HepG2 (cell line): ENCODE measurements at regions not wholly inside any gene's neighbourhood (a gene's known extent, or its start where the extent isn't known, plus 50 kb on each side); places are given as distances from the start of the nearest gene placed in this dataset.
A peak's percentile ranks its signal among the peaks of the same experiment; 100 is the strongest.

Experiments used
- ATAC-seq: fragments of 200-7000 bp; cut with Tn5 transposase; 3 replicates; pipeline ENCODE4 v1.9.1; 2020; ENCODE audit warnings: mild to moderate bottlenecking, moderate library complexity
- BruUV-seq: library from RNA; stranded (reverse); fragments of 400-500 nt; replicated peaks from 2 replicates; lab custom pipeline; 2021; lab: Mats Ljungman, UMichigan
- CTCF ChIA-PET: fragments of 300-600 bp; formaldehyde crosslinking; extraction: SDS; loops from one replicate; lab custom pipeline; 2021; ENCODE audit warnings: low total read pairs, inconsistent platforms, low intra/inter-chr PET ratio; lab: Yijun Ruan, JAX
- POLR2A ChIA-PET: fragments of 350-600 bp; sonication (Branson Sonifier 250); formaldehyde crosslinking; loops from one replicate; lab custom pipeline; 2020; ENCODE audit warnings: antibody characterized with exemption, inconsistent platforms; lab: Yijun Ruan, JAX
- DNase-seq: peaks from one replicate; pipeline ENCODE4 v3.0.0-alpha.2; 2015; ENCODE audit warnings: low spot score
- FAIRE-seq: peaks from 3 replicates; lab custom pipeline; 2011; peaks lifted over from hg19 to GRCh38; lab: Jason Lieb, UNC
- H2AFZ ChIP-seq: one replicate; pipeline ENCODE4 v1.6.1; 2011; ENCODE audit warnings: low read length, inconsistent platforms
- H3K27ac ChIP-seq: fragments of 300-600 bp; 3 replicates; pipeline ENCODE4 v1.8.0; 2011; ENCODE audit warnings: mixed run types, mild to moderate bottlenecking, mixed read lengths, low read length, inconsistent platforms; ENCODE audit not compliant: insufficient read depth; ENCODE audit errors: extremely low read length
- H3K27me3 ChIP-seq, 2 experiments: fragments of 200-600 bp in 1 of 2; 2 replicates in 1 of 2; 3 replicates in 1 of 2; pipeline versions ENCODE4 v1.6.0 to v1.8.0; 2011; ENCODE audit warnings: low read length in 2 of 2, mild to moderate bottlenecking in 2 of 2, moderate library complexity in 2 of 2, inconsistent platforms in 1 of 2; ENCODE audit not compliant: insufficient read depth in 2 of 2, control insufficient read depth in 1 of 2
- H3K36me3 ChIP-seq, 2 experiments: fragments of 200-600 bp in 1 of 2; replicated peaks in 1 of 2; 2 replicates in 1 of 2; 3 replicates in 1 of 2; pipeline versions ENCODE4 v1.5.1 to v1.8.0; 2011; ENCODE audit warnings: low read length in 2 of 2, inconsistent platforms in 1 of 2; ENCODE audit not compliant: insufficient read depth in 2 of 2, control insufficient read depth in 1 of 2
- H3K4me1 ChIP-seq: 2 replicates; pipeline ENCODE4 v1.5.1; 2012; ENCODE audit warnings: low read length, inconsistent platforms; ENCODE audit not compliant: insufficient read depth
- H3K4me2 ChIP-seq: 2 replicates; pipeline ENCODE4 v1.6.0; 2011; ENCODE audit warnings: low read depth, low read length, inconsistent platforms
- H3K4me3 ChIP-seq, 3 experiments: fragments of 200-600 bp in 1 of 3; sonication (generic), shearing (Covaris generic) in 1 of 3; replicated peaks in 1 of 3; 2 replicates each; pipeline ENCODE4 v1.5.1; 2011 to 2016; ENCODE audit warnings: low read length in 3 of 3, inconsistent platforms in 2 of 3, low read depth in 2 of 3, mild to moderate bottlenecking in 2 of 3, control low read depth in 1 of 3, mixed read lengths in 1 of 3; ENCODE audit not compliant: insufficient read depth in 1 of 3
- H3K79me2 ChIP-seq: one replicate; pipeline ENCODE4 v1.6.1; 2011; ENCODE audit warnings: low read length, inconsistent platforms; ENCODE audit not compliant: insufficient read depth
- H3K9ac ChIP-seq: 2 replicates; pipeline ENCODE4 v1.6.0; 2011; ENCODE audit warnings: mild to moderate bottlenecking, low read depth, low read length, inconsistent platforms; ENCODE audit not compliant: insufficient read depth
- H3K9me3 ChIP-seq: 2 replicates; pipeline ENCODE4 v1.5.1; 2012; ENCODE audit warnings: mild to moderate bottlenecking, low read length
- H4K20me1 ChIP-seq: 2 replicates; pipeline ENCODE4 v1.6.0; 2011; ENCODE audit warnings: inconsistent platforms, mild to moderate bottlenecking, low read length, moderate library complexity; ENCODE audit not compliant: insufficient read depth
- CTCF ChIP-seq: sonication (generic); formaldehyde crosslinking; IDR thresholded peaks from 2 replicates; pipeline ENCODE4 v1.5.0; 2020; ENCODE audit warnings: mild to moderate bottlenecking, missing genetic modification reagents, moderate library complexity
- FOXK1 ChIP-seq: sonication (generic); formaldehyde crosslinking; IDR thresholded peaks from 2 replicates; pipeline ENCODE4 v1.4.0; 2020; ENCODE audit warnings: low read depth, missing genetic modification reagents, borderline replicate concordance
- GPN1 ChIP-seq: sonication (generic); formaldehyde crosslinking; IDR thresholded peaks from 2 replicates; pipeline ENCODE4 v1.5.1; 2020; ENCODE audit warnings: missing genetic modification reagents, borderline replicate concordance
- IKZF5 ChIP-seq: IDR thresholded peaks from 2 replicates; pipeline ENCODE4 v1.6.1; 2018; ENCODE audit warnings: missing genetic modification reagents, mild to moderate bottlenecking, missing compliant biosample characterization
- PAXIP1 ChIP-seq: sonication (generic); formaldehyde crosslinking; conservative IDR thresholded peaks from 2 replicates; pipeline ENCODE4 v1.4.0; 2020; ENCODE audit warnings: mild to moderate bottlenecking, missing genetic modification reagents, moderate library complexity
- SALL1 ChIP-seq: sonication (generic); formaldehyde crosslinking; IDR thresholded peaks from 2 replicates; pipeline ENCODE4 v1.8.0; 2022; ENCODE audit warnings: mild to moderate bottlenecking, missing genetic modification reagents
- STAG1 ChIP-seq: sonication (generic); formaldehyde crosslinking; IDR thresholded peaks from 2 replicates; pipeline ENCODE4 v1.4.0; 2020; ENCODE audit warnings: missing genetic modification reagents
- TCF7 ChIP-seq: sonication (generic); IDR thresholded peaks from 2 replicates; pipeline ENCODE4 v1.6.1; 2016; ENCODE audit warnings: antibody characterized with exemption, low read depth
- ZC3H13 ChIP-seq: sonication (generic); formaldehyde crosslinking; IDR thresholded peaks from 2 replicates; pipeline ENCODE4 v1.8.1; 2023; ENCODE audit warnings: mild to moderate bottlenecking, missing genetic modification reagents, moderate library complexity
- ZNF280B ChIP-seq: sonication (generic); formaldehyde crosslinking; IDR thresholded peaks from 2 replicates; pipeline ENCODE4 v1.5.0; 2020; ENCODE audit warnings: missing genetic modification reagents, mild to moderate bottlenecking, borderline replicate concordance
- ZNF317 ChIP-seq: sonication (generic); formaldehyde crosslinking; IDR thresholded peaks from 2 replicates; pipeline ENCODE4 v1.5.0; 2020; ENCODE audit warnings: mild to moderate bottlenecking, missing genetic modification reagents
- ZNF674 ChIP-seq: sonication (generic); formaldehyde crosslinking; IDR thresholded peaks from 2 replicates; pipeline ENCODE4 v1.5.0; 2020; ENCODE audit warnings: low read depth, mild to moderate bottlenecking, missing genetic modification reagents
- WGBS: methylation state at CpG from one replicate; pipeline ENCODE4 v1.1.6; 2017; ENCODE audit warnings: low lambda C conversion rate; 5-methylcytosine and 5-hydroxymethylcytosine counted together
- in situ Hi-C: cut with HindIII; loops from 2 replicates; pipeline ENCODE4 v1.10.0; 2017; ENCODE audit warnings: low pct_unique_long_range_greater_than_20kb; ENCODE audit not compliant: extremely low pct_ligation_motif_present
- intact Hi-C: fragments of 100-400 bp; cut with micrococcal nuclease; formaldehyde crosslinking; loops from one replicate; pipeline ENCODE4 v1.10.0; 2022; ENCODE audit not compliant: unreplicated experiment

GRCh38 chr2:41764131-41764530, 283.7 kb upstream of the PKDCC start (continued):
- no peak for TF ChIP-seq PAXIP1

- FAIRE-seq, result no peak
- H2AFZ ChIP-seq, result no peak overlapping the region
- no peak overlapping the region for H3K4me2 ChIP-seq
- H3K9me3 ChIP-seq, result no peaks in the 10 kb centered on the region
- CTCF ChIA-PET, result no interaction called here
- no peaks in the 10 kb centered on the region for H3K4me1 ChIP-seq
- H3K36me3 ChIP-seq, result no peaks in the 10 kb centered on the region
- no TSS peak for BruUV-seq
- in situ Hi-C loops, result no loop called here
- H3K9ac ChIP-seq, result no peak overlapping the region
- H3K79me2 ChIP-seq, result no peaks in the 10 kb centered on the region
- H4K20me1 ChIP-seq, result no peaks in the 10 kb centered on the region
- intact Hi-C loops, result no loop called here
- no peak overlapping the region for H3K27ac ChIP-seq
- no peak for DNase-seq
- no peak overlapping the region for H3K4me3 ChIP-seq
- H3K27me3 ChIP-seq, result no peaks in the 10 kb centered on the region
- POLR2A ChIA-PET, result no interaction called here
- no peak for ATAC-seq
- 3% methylated on average over 2 of the region's 2 CpGs for WGBS
- TF ChIP-seq ZNF317 (CRISPR knock-in tag), result no peak
- no peak for TF ChIP-seq ZNF280B (CRISPR knock-in tag)
- TF ChIP-seq ZC3H13 (CRISPR knock-in tag), result no peak
- TF ChIP-seq SALL1 (CRISPR knock-in tag), result no peak
- no peak for TF ChIP-seq GPN1
- TF ChIP-seq CTCF, result 0 out of 2 replicates have a peak, but pooled peaks have one; percentile 13
- TF ChIP-seq STAG1, result peak; percentile 14; the same call in 1 of the 2 replicates
- TF ChIP-seq IKZF5 (CRISPR knock-in tag), result no peak
- TF ChIP-seq TCF7, result no peak
- no peak for TF ChIP-seq FOXK1 (CRISPR knock-in tag)
- no peak for TF ChIP-seq ZNF674 (CRISPR knock-in tag)
Measured at GRCh38 chr2:41764919-41765318, 282.9 kb upstream of the PKDCC start.
